ENCODE measurements at regions not wholly inside any gene's neighbourhood (a gene's known extent, or its start where the extent isn't known, plus 50 kb on each side); places are given as distances from the start of the nearest gene placed in this dataset.

GRCh38 chr7:79971058-79971457, 163.6 kb upstream of the GNAI1 start:
- no peak overlapping the region for H3K4me3 ChIP-seq (ENCODE audit: low read length in 3 of 3)

GRCh38 chr7:79968894-79969293, 165.7 kb upstream of the GNAI1 start:
- Histone ChIP-seq H3K36me3 (ENCODE audit: control insufficient read depth in 3 of 3, insufficient read depth in 3 of 3, low read length in 3 of 3) (no peaks in the 10 kb centered on the region), H3K27ac (ENCODE audit: low read depth, low read length) (no peak overlapping the region), H3K9me3 (ENCODE audit: control insufficient read depth in 3 of 3, low read length in 3 of 3) (no peaks in the 10 kb centered on the region), H3K27me3 (ENCODE audit: control insufficient read depth in 3 of 3, insufficient read depth in 3 of 3, low read length in 3 of 3) (no peaks in the 10 kb centered on the region), H3K9ac (ENCODE audit: low read depth in 1 of 3, low read length in 3 of 3) (no peak overlapping the region), H3K4me3 (ENCODE audit: low read length in 3 of 3) (no peak overlapping the region), H3K4me1 (ENCODE audit: control insufficient read depth in 3 of 3, insufficient read depth in 3 of 3, low read length in 3 of 3) (no peaks in the 10 kb centered on the region)

More at GRCh38 chr7:79971058-79971457, 163.6 kb upstream of the GNAI1 start:
- no peaks in the 10 kb centered on the region for H3K4me1 ChIP-seq (ENCODE audit: control insufficient read depth in 3 of 3, insufficient read depth in 3 of 3, low read length in 3 of 3)
- no peaks in the 10 kb centered on the region for H3K27me3 ChIP-seq (ENCODE audit: control insufficient read depth in 3 of 3, insufficient read depth in 3 of 3, low read length in 3 of 3)
- no peak overlapping the region for H3K27ac ChIP-seq (ENCODE audit: low read depth, low read length)
- no peaks in the 10 kb centered on the region for H3K36me3 ChIP-seq (ENCODE audit: control insufficient read depth in 3 of 3, insufficient read depth in 3 of 3, low read length in 3 of 3)
- no peaks in the 10 kb centered on the region for H3K9me3 ChIP-seq (ENCODE audit: control insufficient read depth in 3 of 3, low read length in 3 of 3)
- no peak overlapping the region for H3K9ac ChIP-seq (ENCODE audit: low read depth in 1 of 3, low read length in 3 of 3)

- Histone ChIP-seq H3K9me3 (ENCODE audit: control insufficient read depth in 3 of 3, low read length in 3 of 3) (no peaks in the 10 kb centered on the region), H3K27ac (ENCODE audit: low read depth, low read length) (no peak overlapping the region), H3K4me1 (ENCODE audit: control insufficient read depth in 3 of 3, insufficient read depth in 3 of 3, low read length in 3 of 3) (no peaks in the 10 kb centered on the region), H3K36me3 (ENCODE audit: control insufficient read depth in 3 of 3, insufficient read depth in 3 of 3, low read length in 3 of 3) (no peaks in the 10 kb centered on the region), H3K27me3 (ENCODE audit: control insufficient read depth in 3 of 3, insufficient read depth in 3 of 3, low read length in 3 of 3) (no peaks in the 10 kb centered on the region), H3K4me3 (ENCODE audit: low read length in 3 of 3) (no peak overlapping the region), H3K9ac (ENCODE audit: low read depth in 1 of 3, low read length in 3 of 3) (no peak overlapping the region)
Measured at GRCh38 chr7:79968077-79968648, 166.5 kb upstream of the GNAI1 start.

- H3K9ac ChIP-seq (ENCODE audit: low read depth in 1 of 3, low read length in 3 of 3), result no peak overlapping the region
- H3K4me1 ChIP-seq (ENCODE audit: control insufficient read depth in 3 of 3, insufficient read depth in 3 of 3, low read length in 3 of 3), result no peaks in the 10 kb centered on the region
- H3K9me3 ChIP-seq (ENCODE audit: control insufficient read depth in 3 of 3, low read length in 3 of 3), result no peaks in the 10 kb centered on the region
- H3K27me3 ChIP-seq (ENCODE audit: control insufficient read depth in 3 of 3, insufficient read depth in 3 of 3, low read length in 3 of 3), result no peaks in the 10 kb centered on the region
- no peaks in the 10 kb centered on the region for H3K36me3 ChIP-seq (ENCODE audit: control insufficient read depth in 3 of 3, insufficient read depth in 3 of 3, low read length in 3 of 3)
- H3K27ac ChIP-seq (ENCODE audit: low read depth, low read length), result no peak overlapping the region
- no peak overlapping the region for H3K4me3 ChIP-seq (ENCODE audit: low read length in 3 of 3)
Measured at GRCh38 chr7:79965946-79966345, 168.7 kb upstream of the GNAI1 start.

- Histone ChIP-seq H3K27me3 (ENCODE audit: control insufficient read depth in 3 of 3, insufficient read depth in 3 of 3, low read length in 3 of 3) (no peaks in the 10 kb centered on the region), H3K27ac (ENCODE audit: low read depth, low read length) (no peak overlapping the region), H3K4me1 (ENCODE audit: control insufficient read depth in 3 of 3, insufficient read depth in 3 of 3, low read length in 3 of 3) (no peaks in the 10 kb centered on the region), H3K4me3 (ENCODE audit: low read length in 3 of 3) (no peak overlapping the region), H3K9me3 (ENCODE audit: control insufficient read depth in 3 of 3, low read length in 3 of 3) (no peaks in the 10 kb centered on the region), H3K36me3 (ENCODE audit: control insufficient read depth in 3 of 3, insufficient read depth in 3 of 3, low read length in 3 of 3) (no peaks in the 10 kb centered on the region), H3K9ac (ENCODE audit: low read depth in 1 of 3, low read length in 3 of 3) (no peak overlapping the region)
Measured at GRCh38 chr7:79964463-79964862, 170.2 kb upstream of the GNAI1 start.

- Histone ChIP-seq H3K4me3 (ENCODE audit: low read length in 3 of 3) (no peak overlapping the region), H3K9me3 (ENCODE audit: control insufficient read depth in 3 of 3, low read length in 3 of 3) (no peaks in the 10 kb centered on the region), H3K4me1 (ENCODE audit: control insufficient read depth in 3 of 3, insufficient read depth in 3 of 3, low read length in 3 of 3) (no peaks in the 10 kb centered on the region), H3K27me3 (ENCODE audit: control insufficient read depth in 3 of 3, insufficient read depth in 3 of 3, low read length in 3 of 3) (no peaks in the 10 kb centered on the region), H3K9ac (ENCODE audit: low read depth in 1 of 3, low read length in 3 of 3) (no peak overlapping the region), H3K36me3 (ENCODE audit: control insufficient read depth in 3 of 3, insufficient read depth in 3 of 3, low read length in 3 of 3) (no peaks in the 10 kb centered on the region), H3K27ac (ENCODE audit: low read depth, low read length) (no peak overlapping the region)
Measured at GRCh38 chr7:79953130-79953529, 181.5 kb upstream of the GNAI1 start.

GRCh38 chr7:79952399-79952798, 182.2 kb upstream of the GNAI1 start:
- no peaks in the 10 kb centered on the region for H3K4me1 ChIP-seq (ENCODE audit: control insufficient read depth in 3 of 3, insufficient read depth in 3 of 3, low read length in 3 of 3)
- H3K9ac ChIP-seq (ENCODE audit: low read depth in 1 of 3, low read length in 3 of 3), result no peak overlapping the region
- no peaks in the 10 kb centered on the region for H3K36me3 ChIP-seq (ENCODE audit: control insufficient read depth in 3 of 3, insufficient read depth in 3 of 3, low read length in 3 of 3)
- no peak overlapping the region for H3K4me3 ChIP-seq (ENCODE audit: low read length in 3 of 3)
- no peak overlapping the region for H3K27ac ChIP-seq (ENCODE audit: low read depth, low read length)
- no peaks in the 10 kb centered on the region for H3K27me3 ChIP-seq (ENCODE audit: control insufficient read depth in 3 of 3, insufficient read depth in 3 of 3, low read length in 3 of 3)
- no peaks in the 10 kb centered on the region for H3K9me3 ChIP-seq (ENCODE audit: control insufficient read depth in 3 of 3, low read length in 3 of 3)

GRCh38 chr7:79951415-79951814, 183.2 kb upstream of the GNAI1 start:
- Histone ChIP-seq H3K27ac (ENCODE audit: low read depth, low read length) (no peak overlapping the region), H3K9me3 (ENCODE audit: control insufficient read depth in 3 of 3, low read length in 3 of 3) (no peaks in the 10 kb centered on the region), H3K4me3 (ENCODE audit: low read length in 3 of 3) (no peak overlapping the region), H3K27me3 (ENCODE audit: control insufficient read depth in 3 of 3, insufficient read depth in 3 of 3, low read length in 3 of 3) (no peaks in the 10 kb centered on the region), H3K9ac (ENCODE audit: low read depth in 1 of 3, low read length in 3 of 3) (no peak overlapping the region), H3K36me3 (ENCODE audit: control insufficient read depth in 3 of 3, insufficient read depth in 3 of 3, low read length in 3 of 3) (no peaks in the 10 kb centered on the region), H3K4me1 (ENCODE audit: control insufficient read depth in 3 of 3, insufficient read depth in 3 of 3, low read length in 3 of 3) (no peaks in the 10 kb centered on the region)

- no peak overlapping the region for H3K4me3 ChIP-seq (ENCODE audit: low read length in 3 of 3)
- H3K36me3 ChIP-seq (ENCODE audit: control insufficient read depth in 3 of 3, insufficient read depth in 3 of 3, low read length in 3 of 3), result no peaks in the 10 kb centered on the region
- H3K27ac ChIP-seq (ENCODE audit: low read depth, low read length), result no peak overlapping the region
- no peak overlapping the region for H3K9ac ChIP-seq (ENCODE audit: low read depth in 1 of 3, low read length in 3 of 3)
- no peaks in the 10 kb centered on the region for H3K4me1 ChIP-seq (ENCODE audit: control insufficient read depth in 3 of 3, insufficient read depth in 3 of 3, low read length in 3 of 3)
- H3K27me3 ChIP-seq (ENCODE audit: control insufficient read depth in 3 of 3, insufficient read depth in 3 of 3, low read length in 3 of 3), result no peaks in the 10 kb centered on the region
- H3K9me3 ChIP-seq (ENCODE audit: control insufficient read depth in 3 of 3, low read length in 3 of 3), result no peaks in the 10 kb centered on the region
Measured at GRCh38 chr7:79949778-79950177, 184.9 kb upstream of the GNAI1 start.

GRCh38 chr7:79936281-79936983, 198.2 kb upstream of the GNAI1 start:
- no peak overlapping the region for H3K27ac ChIP-seq (ENCODE audit: low read depth, low read length)
- H3K9me3 ChIP-seq (ENCODE audit: control insufficient read depth in 3 of 3, low read length in 3 of 3), result no peaks in the 10 kb centered on the region
- H3K36me3 ChIP-seq (ENCODE audit: control insufficient read depth in 3 of 3, insufficient read depth in 3 of 3, low read length in 3 of 3), result no peaks in the 10 kb centered on the region
- H3K9ac ChIP-seq (ENCODE audit: low read depth in 1 of 3, low read length in 3 of 3), result no peak overlapping the region
- no peak overlapping the region for H3K4me3 ChIP-seq (ENCODE audit: low read length in 3 of 3)
- no peaks in the 10 kb centered on the region for H3K27me3 ChIP-seq (ENCODE audit: control insufficient read depth in 3 of 3, insufficient read depth in 3 of 3, low read length in 3 of 3)
- H3K4me1 ChIP-seq (ENCODE audit: control insufficient read depth in 3 of 3, insufficient read depth in 3 of 3, low read length in 3 of 3), result no peaks in the 10 kb centered on the region

All from skeletal muscle tissue (tissue), 3 donors.